ENCODE measurements at regions not wholly inside any gene's neighbourhood (a gene's known extent, or its start where the extent isn't known, plus 50 kb on each side); places are given as distances from the start of the nearest gene placed in this dataset.

- no peak for DNase-seq
Measured at GRCh38 chr6:145367149-145367548, 368.2 kb downstream of the EPM2A start.

DNA sequence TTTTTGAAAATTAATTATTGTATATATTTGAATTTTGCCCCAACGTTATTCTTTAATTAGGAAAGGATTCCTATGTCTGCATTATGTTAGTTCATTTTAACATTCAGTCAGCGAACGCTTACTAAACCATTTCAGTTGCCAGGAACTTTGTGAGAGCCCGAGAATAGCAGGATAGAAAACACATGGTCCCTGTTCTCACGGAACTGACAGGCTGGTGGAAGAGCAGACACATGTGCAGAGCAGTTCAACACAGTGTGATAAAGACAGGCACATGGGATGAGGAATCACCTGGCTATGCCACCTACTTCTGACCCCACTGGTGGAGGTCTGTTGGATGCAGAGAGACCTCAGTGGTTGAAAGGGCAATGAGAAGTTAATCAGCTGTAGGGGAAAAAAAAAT lies 367.2 kb downstream of the EPM2A start:
- no peak for DNase-seq

DNA sequence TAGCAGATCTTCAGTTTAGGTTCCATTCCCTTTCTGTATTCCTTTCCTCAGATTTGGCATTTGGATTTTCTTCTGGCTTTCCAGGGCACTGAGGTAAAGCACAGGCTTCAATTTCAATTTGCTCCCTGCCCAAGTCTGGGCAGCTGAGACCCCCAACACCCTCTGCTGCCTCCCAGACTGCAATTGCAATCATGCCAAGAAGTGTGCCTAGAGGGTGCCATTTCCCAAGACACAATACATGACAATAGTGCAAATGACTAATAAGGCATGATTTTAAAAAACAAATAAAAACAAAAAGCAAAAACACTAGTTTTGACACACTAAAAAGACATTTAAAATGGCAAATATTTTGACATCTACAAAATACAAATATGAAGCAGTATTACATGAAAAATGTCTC lies 364.8 kb downstream of the EPM2A start:
- no peak for DNase-seq

GRCh38 chr6:145372671-145373151 lies 362.6 kb downstream of the EPM2A start:
- no peak for DNase-seq

GRCh38 chr6:145373826-145374225 lies 361.5 kb downstream of the EPM2A start:
- DNase-seq, result no peak

GRCh38 chr6:145374570-145374969 lies 360.8 kb downstream of the EPM2A start:
- no peak for DNase-seq

GRCh38 chr6:145375502-145375901 lies 359.8 kb downstream of the EPM2A start:
- no peak for DNase-seq

- no peak for DNase-seq
Measured at GRCh38 chr6:145380186-145380585, 355.1 kb downstream of the EPM2A start.

GRCh38 chr6:145381941-145382340 lies 353.4 kb downstream of the EPM2A start:
- DNase-seq, result no peak

- DNase-seq, result no peak
Measured at GRCh38 chr6:145383428-145383827, 351.9 kb downstream of the EPM2A start.

DNA sequence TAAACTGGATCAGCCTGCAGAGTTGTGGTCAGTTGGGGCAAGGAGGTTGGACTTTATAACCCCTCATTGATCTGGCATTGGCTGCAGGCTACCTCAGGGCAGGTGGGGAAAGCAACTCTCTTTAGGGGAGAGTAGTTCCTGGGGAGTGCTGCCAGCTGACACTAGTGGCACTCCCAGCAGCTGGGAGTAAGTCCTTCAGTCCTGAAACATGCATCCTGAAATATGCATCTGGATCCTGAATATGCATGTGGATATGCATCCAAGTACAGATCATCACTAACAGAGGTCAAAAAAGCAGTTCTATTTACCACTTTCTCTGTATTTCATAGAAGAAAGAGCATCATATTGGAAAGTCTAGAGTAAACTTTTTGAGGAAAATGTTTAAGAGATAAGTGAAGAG lies 350.8 kb downstream of the EPM2A start:
- no peak for DNase-seq

DNA sequence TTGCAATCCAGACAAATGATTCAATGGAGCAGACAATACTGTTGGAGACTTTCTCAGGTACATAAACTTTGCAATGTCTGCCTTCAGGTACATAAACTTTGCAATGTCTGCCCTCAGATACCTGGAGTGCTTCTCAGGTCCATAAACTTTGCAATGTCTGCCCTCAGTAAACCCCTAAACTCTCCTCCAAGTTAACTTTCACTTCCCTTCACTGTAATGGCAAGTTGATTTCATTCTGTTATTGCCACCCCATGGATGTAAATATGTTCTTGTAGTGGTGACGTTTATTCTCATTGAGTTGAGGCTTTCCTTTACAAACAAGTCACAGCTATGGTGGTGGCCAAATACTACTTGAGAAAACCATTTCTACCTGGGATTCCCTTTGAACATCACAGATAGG lies 338.8 kb downstream of the EPM2A start:
- DNase-seq, result no peak

- no peak for DNase-seq
Measured at GRCh38 chr6:145400508-145400907, 334.8 kb downstream of the EPM2A start.

GRCh38 chr6:145405006-145405551 lies 330.2 kb downstream of the EPM2A start:
- DNase-seq, result no peak

DNA sequence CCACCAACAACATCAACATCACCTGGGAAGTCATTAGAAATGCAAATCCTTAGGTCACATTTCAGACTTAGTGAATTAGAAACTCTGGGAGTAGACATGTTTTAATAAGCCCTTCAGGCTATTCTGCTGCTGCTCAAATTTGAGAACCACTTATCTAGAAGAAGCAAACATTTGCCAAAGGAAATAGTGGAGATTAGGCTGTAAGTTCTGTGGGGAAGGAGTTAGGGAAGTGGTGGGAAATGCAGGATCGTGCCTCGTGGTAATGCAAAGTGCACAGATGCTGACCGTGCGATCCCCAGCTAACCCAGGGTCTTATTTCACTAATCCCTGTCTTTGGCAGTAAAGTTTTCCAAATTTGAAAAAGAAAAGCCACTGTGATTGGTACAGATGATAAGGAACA lies 328.5 kb downstream of the EPM2A start:
- DNase-seq, result no peak

DNA sequence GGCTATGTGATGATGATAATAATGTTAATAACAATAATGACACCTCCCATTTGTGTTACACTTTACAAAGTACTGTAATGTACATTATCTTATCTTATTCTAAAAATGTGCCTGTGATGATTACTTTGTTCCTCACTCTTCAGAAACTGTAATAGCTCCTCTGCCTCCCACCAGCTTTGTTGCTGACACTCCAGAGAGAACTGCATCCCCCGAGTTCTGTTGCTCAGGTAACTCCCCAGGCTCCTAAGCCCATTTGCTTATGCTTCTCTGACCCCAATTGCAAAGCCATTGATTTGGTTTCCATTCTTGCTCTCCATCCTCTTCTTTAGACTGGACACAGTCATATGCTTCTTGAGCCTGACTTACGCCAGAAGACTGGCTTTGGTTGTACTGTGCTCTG lies 319.7 kb downstream of the EPM2A start:
- no peak for DNase-seq

GRCh38 chr6:145420599-145420998 lies 314.7 kb downstream of the EPM2A start:
- no peak for DNase-seq

DNA sequence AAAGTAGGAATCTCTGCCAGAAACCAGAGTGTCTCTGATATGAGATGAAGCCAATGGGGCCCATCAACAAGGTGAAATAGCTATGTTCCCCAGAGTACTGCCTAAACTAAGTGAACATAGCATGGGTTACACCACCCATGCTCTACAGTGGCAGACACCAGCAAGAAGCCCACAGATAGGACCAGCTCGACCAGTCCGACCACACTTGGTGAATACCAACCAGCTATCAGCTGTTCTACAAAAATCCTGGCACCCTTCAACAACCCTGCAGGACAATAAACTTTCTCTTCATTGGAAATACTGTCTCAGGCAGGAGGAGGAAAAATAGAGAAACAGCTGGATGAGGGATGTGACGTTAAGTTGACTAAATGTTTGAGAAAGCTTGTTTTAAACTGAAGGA lies 311.4 kb downstream of the EPM2A start:
- DNase-seq, result no peak

- DNase-seq, result no peak
Measured at GRCh38 chr6:145427232-145427631, 308.1 kb downstream of the EPM2A start.

DNA sequence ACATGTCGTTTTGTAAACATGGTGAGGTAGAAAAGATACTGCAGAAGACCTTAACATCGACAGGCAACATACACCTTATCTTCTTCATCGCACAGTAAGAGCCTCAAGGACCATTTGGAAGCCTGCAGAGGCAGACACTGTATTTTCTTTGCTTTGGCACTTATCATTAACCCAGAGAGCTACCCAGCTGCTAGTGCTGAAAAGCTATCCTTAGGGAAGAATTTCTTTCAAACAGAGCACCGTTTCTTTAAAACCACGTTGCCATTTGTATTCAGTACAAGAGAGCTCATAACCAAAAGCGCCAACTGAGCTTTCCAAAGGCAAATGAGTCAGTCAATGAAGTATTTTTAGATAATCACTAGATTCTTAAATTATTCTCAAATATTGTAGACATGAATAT lies 306.6 kb downstream of the EPM2A start:
- no peak for DNase-seq

GRCh38 chr6:145442110-145442509 lies 293.2 kb downstream of the EPM2A start:
- no peak for DNase-seq

- no peak for DNase-seq
Measured at GRCh38 chr6:145445674-145446073, 289.6 kb downstream of the EPM2A start.

DNA sequence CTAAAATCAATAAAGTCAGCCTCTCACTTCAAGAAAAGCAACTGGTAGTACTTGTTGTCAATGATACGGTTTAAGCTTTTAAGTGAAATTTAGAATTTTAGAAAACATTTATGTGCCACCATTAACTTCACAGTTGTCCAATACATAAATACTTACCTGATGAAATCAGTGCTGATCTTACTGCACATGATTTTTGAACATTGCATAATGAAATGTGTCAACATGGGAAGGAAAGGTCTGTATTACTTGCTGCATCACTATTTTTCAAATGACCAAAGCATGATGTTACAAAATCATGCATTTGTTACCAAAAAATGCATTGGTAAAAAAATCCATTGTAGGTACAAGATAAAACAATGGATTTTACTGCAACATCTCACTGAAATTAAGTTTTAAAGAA lies 284.3 kb downstream of the EPM2A start:
- no peak for DNase-seq

DNA sequence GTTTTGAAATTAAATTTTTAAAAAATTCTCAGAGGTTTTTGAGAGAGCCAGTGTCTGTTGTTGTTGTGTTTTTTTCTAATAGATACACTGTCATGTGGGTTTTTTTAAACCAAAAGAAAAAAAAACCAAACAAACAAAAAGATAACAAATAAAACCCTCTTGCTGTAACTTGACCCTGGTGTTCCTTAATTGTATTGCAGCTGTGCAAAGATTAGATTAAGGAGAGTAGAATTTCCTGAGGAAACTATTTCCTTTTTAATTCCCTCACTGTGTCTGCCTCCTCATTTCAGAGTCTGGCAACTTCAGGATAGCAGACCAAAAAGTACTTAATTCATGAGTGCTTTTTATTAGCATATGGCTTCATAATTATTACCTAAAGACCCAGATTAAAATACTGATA lies 281.9 kb downstream of the EPM2A start:
- no peak for DNase-seq

GRCh38 chr6:145454006-145454405 lies 281.3 kb downstream of the EPM2A start:
- DNase-seq, result no peak

GRCh38 chr6:145457556-145457955 lies 277.8 kb downstream of the EPM2A start:
- DNase-seq, result no peak

Data from effector CD4-positive, alpha-beta T cell (primary cell).